ENCODE measurements at regions not wholly inside any gene's neighbourhood (a gene's known extent, or its start where the extent isn't known, plus 50 kb on each side); places are given as distances from the start of the nearest gene placed in this dataset.

GRCh38 chrX:16067886-16068515 is 55.4 kb upstream of the GRPR start:
- Histone ChIP-seq H3K27ac (ENCODE audit: low read depth in 1 of 2, low read length in 2 of 2) (no peak overlapping the region), H3K36me3 (ENCODE audit: insufficient read depth, low read length) (no peaks in the 10 kb centered on the region), H3K4me1 (ENCODE audit: insufficient read depth, low read length) (no peaks in the 10 kb centered on the region), H3K4me3 (ENCODE audit: low read length) (no peak overlapping the region), H3K27me3 (ENCODE audit: control insufficient read depth in 1 of 2, insufficient read depth in 2 of 2, low read length in 2 of 2) (no peaks in the 10 kb centered on the region), H3K9me3 (ENCODE audit: control insufficient read depth in 1 of 2, insufficient read depth in 1 of 2, low read length in 2 of 2) (no peaks in the 10 kb centered on the region)
- Mint-ChIP-seq H3K4me3 (no peak overlapping the region), H3K4me1 (ENCODE audit: low read depth) (no peaks in the 10 kb centered on the region), H3K27me3 (no peaks in the 10 kb centered on the region), H3K36me3 (ENCODE audit: low read depth) (no peaks in the 10 kb centered on the region), H3K27ac (no peak overlapping the region), H3K9me3 (no peaks in the 10 kb centered on the region)
- POLR2A ChIA-PET: no interaction called here
- no peak for DNase-seq
- intact Hi-C loops (cut with DNase I, micrococcal nuclease): no loop called here
- CTCF ChIA-PET: no interaction called here
- ATAC-seq (ENCODE audit: poor library complexity): no peak
- no peak for TF ChIP-seq CTCF (IDR thresholded peaks at IDR 0.05)

- H3K9me3 Mint-ChIP-seq: no peaks in the 10 kb centered on the region
- H3K4me3 Mint-ChIP-seq: no peak overlapping the region
- H3K27me3 ChIP-seq (ENCODE audit: control insufficient read depth in 1 of 2, insufficient read depth in 2 of 2, low read length in 2 of 2): no peaks in the 10 kb centered on the region
- ATAC-seq (ENCODE audit: poor library complexity) (no peak), DNase-seq (no peak)
- no peak overlapping the region for H3K4me3 ChIP-seq (ENCODE audit: low read length)
- H3K27me3 Mint-ChIP-seq: no peaks in the 10 kb centered on the region
- no peaks in the 10 kb centered on the region for H3K36me3 Mint-ChIP-seq (ENCODE audit: low read depth)
- no peaks in the 10 kb centered on the region for H3K9me3 ChIP-seq (ENCODE audit: control insufficient read depth in 1 of 2, insufficient read depth in 1 of 2, low read length in 2 of 2)
- TF ChIP-seq CTCF (IDR thresholded peaks at IDR 0.05): no peak
- POLR2A ChIA-PET: no interaction called here
- H3K4me1 Mint-ChIP-seq (ENCODE audit: low read depth): no peaks in the 10 kb centered on the region
- H3K4me1 ChIP-seq (ENCODE audit: insufficient read depth, low read length): no peaks in the 10 kb centered on the region
- no peak overlapping the region for H3K27ac ChIP-seq (ENCODE audit: low read depth in 1 of 2, low read length in 2 of 2)
- H3K36me3 ChIP-seq (ENCODE audit: insufficient read depth, low read length): no peaks in the 10 kb centered on the region
- CTCF ChIA-PET: interaction anchor here (1.0 kb wide), 1 partner anchor 9 kb away, joined by 3 read pairs; no protein-coding TSS in a partner anchor
- intact Hi-C loops (cut with DNase I, micrococcal nuclease): no loop called here
- no peak overlapping the region for H3K27ac Mint-ChIP-seq
Observed at GRCh38 chrX:16063921-16064320, 59.4 kb upstream of the GRPR start.

GRCh38 chrX:16063141-16063540 is 60.2 kb upstream of the GRPR start:
- Mint-ChIP-seq H3K9me3 (no peaks in the 10 kb centered on the region), H3K36me3 (ENCODE audit: low read depth) (no peaks in the 10 kb centered on the region), H3K27me3 (no peaks in the 10 kb centered on the region), H3K4me3 (no peak overlapping the region), H3K4me1 (ENCODE audit: low read depth) (no peaks in the 10 kb centered on the region), H3K27ac (no peak overlapping the region)
- Histone ChIP-seq H3K4me3 (ENCODE audit: low read length) (no peak overlapping the region), H3K27me3 (ENCODE audit: control insufficient read depth in 1 of 2, insufficient read depth in 2 of 2, low read length in 2 of 2) (no peaks in the 10 kb centered on the region), H3K4me1 (ENCODE audit: insufficient read depth, low read length) (no peaks in the 10 kb centered on the region), H3K36me3 (ENCODE audit: insufficient read depth, low read length) (no peaks in the 10 kb centered on the region), H3K27ac (ENCODE audit: low read depth in 1 of 2, low read length in 2 of 2) (no peak overlapping the region), H3K9me3 (ENCODE audit: control insufficient read depth in 1 of 2, insufficient read depth in 1 of 2, low read length in 2 of 2) (no peaks in the 10 kb centered on the region)
- POLR2A ChIA-PET: no interaction called here
- intact Hi-C loops (cut with DNase I, micrococcal nuclease): no loop called here
- no peak for TF ChIP-seq CTCF (IDR thresholded peaks at IDR 0.05)
- ATAC-seq (ENCODE audit: poor library complexity) (no peak), DNase-seq (peak in 1 of 14 experiments; percentile 0)
- CTCF ChIA-PET: interaction anchor here (1.0 kb wide), 1 partner anchor 8 kb away, joined by 3 read pairs; no protein-coding TSS in a partner anchor
